CD4-positive, alpha-beta T cell treated with Interleukin-12 subunit alpha and Interleukin-12 subunit beta, for 1 hour (primary cell): ENCODE measurements at regions not wholly inside any gene's neighbourhood (a gene's known extent, or its start where the extent isn't known, plus 50 kb on each side); places are given as distances from the start of the nearest gene placed in this dataset.

ENCODE experiments used
- DNase-seq: peaks from one replicate; pipeline ENCODE4 v3.0.0-alpha.2; 2020

DNA sequence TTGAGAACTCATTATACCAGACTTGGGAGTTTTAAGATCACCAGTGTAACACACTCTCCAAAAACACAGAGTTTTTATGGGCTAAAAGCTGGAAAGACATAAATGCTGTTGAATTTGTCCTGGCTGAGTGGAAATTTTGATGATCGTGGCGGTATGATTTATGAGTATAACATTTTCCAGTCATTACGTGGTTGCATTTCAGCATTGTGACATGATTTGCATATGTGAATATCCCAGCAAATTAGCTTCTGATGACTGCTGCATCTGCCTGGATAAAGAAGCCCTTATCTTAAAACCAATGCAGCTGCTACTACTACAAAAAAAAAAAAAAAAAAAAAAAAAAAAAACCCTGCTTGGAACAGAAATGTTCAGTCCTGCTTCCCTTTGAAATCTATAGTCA is 850.9 kb downstream of the TFAP2A start:
- DNase-seq, result no peak

DNA sequence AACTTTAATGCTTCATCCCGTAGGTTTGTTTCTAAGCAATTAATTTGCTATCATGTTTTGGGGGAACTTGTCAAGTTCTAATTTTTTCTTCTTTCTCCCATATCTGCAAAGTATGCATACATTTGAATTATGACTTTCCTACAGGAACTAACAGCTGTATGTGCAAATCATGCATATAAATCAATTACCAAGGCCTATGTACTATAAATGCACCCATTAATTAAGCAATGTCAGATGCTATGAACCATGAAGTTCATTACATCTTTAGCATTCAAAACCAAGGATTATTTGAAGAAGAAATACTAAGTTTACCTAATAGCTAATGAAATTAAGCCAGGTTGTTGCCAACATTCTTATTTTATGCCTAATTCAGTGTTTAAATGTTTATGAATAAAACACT is 851.3 kb downstream of the TFAP2A start:
- no peak for DNase-seq

GRCh38 chr6:9554806-9555205 is 860.1 kb downstream of the TFAP2A start:
- DNase-seq, result no peak

GRCh38 chr6:9554323-9554722 is 860.6 kb downstream of the TFAP2A start:
- no peak for DNase-seq

GRCh38 chr6:9553002-9553401 is 861.9 kb downstream of the TFAP2A start:
- DNase-seq, result no peak

GRCh38 chr6:9543649-9544048 is 871.2 kb downstream of the TFAP2A start:
- DNase-seq, result no peak

DNA sequence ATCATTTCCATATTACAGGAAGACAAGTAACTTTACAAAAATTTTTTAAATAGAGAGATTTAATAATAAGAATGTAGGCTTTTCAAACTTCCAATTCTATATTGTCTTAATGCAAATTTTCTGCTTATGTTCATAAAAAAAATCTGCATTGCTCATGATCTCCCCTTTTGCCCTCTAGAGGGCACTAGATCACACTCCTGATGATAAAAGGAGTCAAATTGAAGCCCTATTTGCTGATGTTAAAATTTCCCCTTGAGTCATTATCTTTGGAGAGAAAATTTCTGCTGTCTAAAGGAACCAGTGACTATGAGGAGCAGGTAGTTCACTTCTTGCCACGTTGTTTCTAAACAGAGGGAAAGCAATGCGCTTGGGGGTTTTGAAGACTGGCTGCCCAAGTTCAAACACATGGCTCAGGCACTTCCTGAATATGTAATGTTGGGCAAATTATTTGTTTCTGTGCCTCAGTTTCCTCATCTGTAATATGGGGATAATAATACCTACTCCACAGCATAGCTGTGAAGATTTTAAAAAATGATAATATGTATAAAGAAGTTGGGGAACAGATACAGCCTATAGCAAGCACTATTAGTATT is 874.2 kb downstream of the TFAP2A start:
- DNase-seq, result no peak

DNA sequence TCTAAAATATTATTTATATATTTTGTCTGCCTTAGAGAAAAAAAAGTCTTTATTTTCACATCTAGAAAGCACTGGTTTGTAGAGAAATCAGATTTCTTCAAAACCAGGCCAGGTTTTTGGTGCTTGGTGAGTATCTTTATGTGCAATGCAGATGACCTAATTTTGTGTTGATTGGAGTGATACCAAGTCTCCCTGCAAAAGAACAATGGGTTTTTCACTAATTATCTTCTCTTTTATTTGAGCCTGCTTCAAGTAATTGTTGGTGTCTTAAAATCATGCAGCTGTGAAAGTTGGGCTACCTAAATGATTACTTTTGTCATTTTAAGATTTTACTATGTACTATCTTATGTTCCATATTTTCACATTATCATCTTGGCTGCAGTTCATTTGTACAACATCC is 874.7 kb downstream of the TFAP2A start:
- DNase-seq, result no peak

GRCh38 chr6:9539231-9539755 is 875.6 kb downstream of the TFAP2A start:
- DNase-seq, result no peak

DNA sequence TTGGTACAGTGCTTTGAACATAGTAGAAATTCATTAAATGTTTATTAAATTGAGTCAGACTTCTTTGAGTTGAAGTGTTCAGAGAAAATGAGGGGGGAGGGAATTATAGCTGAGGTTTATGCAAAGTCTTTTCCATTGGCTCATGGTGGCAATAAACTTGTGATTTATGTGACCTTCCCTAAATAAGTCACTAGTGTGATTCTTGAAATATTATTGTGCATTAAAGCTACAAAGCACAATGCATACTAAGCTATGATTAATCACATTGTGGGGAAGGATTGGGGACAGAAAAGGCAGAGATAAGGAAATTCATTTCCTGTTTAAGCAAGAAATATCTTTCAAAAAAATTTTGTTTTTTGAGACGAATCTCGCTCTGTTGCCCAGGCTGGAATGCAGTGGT is 877.5 kb downstream of the TFAP2A start:
- DNase-seq, result no peak

- no peak for DNase-seq
Measured at GRCh38 chr6:9535106-9535505, 879.8 kb downstream of the TFAP2A start.

- no peak for DNase-seq
Measured at GRCh38 chr6:9532621-9533557, 882.0 kb downstream of the TFAP2A start.

DNA sequence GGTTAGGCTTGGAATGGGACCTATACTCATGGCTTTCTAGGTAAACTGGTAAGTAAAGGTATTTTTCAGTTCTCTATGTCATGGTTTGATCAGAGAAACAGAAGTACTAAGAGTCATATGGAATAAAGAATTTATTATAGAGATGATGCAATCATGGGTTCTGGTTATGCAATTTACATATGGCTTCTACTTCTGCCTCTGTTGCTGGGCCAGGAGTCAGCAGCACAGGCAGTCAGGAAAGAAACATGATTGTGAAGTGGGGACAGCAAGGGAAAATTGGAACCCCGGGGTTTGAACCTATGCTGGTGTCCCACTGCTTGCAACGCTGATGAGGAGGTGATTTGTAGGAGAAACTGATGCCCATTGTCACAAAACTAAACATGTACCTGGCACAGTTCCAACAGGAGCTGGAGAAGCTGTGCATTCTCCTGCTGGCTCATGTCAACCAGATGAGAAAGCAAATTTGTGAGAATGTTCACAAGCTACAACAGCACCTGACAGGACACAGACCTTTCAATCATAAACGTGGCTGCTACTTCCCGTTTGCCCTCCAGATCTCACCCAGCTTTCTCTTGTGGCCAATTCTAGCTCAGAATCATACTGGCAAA is 887.1 kb downstream of the TFAP2A start:
- DNase-seq, result no peak

DNA sequence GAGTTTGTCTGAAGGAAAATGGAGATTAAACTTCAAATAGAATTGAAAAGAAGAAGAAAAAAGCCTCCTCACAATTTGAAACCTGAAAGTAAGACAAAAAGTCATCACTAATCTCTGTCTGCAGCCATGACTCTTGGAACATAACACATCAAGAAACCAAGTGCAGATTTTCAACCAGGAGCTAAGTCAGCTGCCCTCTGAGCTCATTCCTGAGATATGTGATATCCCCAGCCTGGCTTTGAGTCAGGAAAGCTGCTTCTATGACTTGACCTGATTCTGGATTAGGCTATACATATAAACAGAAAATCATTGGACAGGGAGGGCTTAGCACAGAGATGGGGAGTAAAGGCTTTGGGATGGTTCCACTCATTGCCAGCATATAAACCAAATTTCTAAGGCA is 891.4 kb downstream of the TFAP2A start:
- DNase-seq, result no peak

DNA sequence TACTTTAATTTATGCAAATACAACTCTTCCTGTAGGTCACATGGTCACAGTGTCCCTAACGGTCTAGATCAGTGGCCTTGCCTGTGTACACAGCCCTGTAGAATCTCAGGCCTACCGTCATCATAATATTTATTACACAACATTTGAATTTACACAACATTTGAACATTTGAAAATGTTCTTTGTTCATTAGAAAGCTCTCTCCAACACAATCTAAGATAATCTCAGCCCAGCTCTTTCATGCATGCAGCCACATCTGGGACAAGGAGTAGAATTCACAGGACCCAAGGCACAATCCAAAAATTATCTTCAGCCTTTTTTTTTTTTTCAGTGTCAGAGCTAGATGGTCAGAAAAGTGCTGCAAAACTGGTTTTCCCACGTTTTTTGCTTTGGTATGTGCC is 892.8 kb downstream of the TFAP2A start:
- no peak for DNase-seq

GRCh38 chr6:9521152-9521530 is 893.7 kb downstream of the TFAP2A start:
- no peak for DNase-seq

DNA sequence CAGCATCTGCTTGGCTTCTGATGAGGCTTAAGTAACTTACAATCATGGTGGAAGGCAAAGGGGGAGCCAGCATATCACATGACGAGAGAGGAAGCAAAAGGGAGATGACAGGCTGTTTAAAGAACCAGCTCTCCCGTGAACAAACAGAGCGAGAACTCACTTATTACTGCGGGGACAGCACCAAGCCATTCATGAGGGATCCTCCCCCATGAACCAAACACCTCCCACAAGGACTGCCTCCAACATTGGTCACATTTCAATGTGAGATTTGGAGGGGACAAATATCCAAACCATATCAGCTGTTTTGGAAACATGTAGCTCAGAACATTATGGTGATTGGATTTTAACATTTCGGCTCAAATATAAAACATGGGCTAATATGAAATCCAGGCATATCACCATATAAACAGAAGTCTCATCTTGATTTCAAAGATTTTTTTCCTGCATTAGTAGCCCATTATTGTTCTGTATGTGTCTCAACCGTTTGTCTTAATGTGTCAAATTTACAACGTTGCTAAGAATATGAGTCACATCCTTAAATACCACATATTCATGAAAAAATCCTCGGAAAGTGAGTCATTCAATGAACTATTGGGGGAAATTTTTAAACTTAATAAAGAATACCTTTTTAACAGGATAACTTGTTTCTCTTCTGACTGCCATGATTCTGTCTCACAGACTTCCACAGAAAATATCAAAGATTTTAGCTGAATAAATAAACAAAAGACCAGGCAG is 894.3 kb downstream of the TFAP2A start:
- DNase-seq, result no peak

DNA sequence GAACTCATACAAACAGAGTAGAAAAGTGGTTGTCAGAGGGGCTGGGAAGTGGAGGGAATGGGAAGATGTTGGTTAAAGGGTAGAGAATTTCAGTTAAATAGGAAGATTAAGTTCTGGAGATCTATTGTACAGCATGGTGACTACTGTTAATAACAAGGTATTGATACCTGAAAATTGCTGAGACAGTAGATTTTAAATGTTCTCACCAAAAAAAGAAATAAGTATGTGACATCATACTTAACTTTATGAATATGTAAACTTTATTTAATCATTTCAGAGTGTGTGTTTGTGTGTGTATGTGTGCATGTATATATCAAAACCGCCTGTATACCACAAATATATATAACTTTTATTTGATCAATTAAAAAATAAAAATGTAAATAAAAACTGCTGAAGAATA is 896.4 kb downstream of the TFAP2A start:
- no peak for DNase-seq

DNA sequence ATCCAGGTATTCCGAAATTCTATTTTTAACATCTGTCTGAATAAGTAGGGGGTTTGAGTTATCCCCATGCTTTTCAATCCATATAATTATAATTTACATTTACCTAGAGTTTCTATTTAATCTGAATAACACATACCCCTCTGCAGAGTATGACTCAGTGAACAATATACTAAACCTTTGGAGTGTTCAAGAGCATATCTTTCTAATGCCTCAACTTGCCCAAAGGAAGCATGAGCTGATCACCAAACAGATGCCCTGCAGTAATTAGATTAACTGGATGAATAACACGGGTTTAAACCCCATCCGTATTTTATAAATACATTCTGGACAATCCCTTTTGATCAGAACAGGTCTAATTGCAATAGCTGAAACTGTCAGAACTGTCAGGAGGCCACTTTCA is 897.1 kb downstream of the TFAP2A start:
- no peak for DNase-seq

GRCh38 chr6:9515633-9516606 is 899.0 kb downstream of the TFAP2A start:
- no peak for DNase-seq

DNA sequence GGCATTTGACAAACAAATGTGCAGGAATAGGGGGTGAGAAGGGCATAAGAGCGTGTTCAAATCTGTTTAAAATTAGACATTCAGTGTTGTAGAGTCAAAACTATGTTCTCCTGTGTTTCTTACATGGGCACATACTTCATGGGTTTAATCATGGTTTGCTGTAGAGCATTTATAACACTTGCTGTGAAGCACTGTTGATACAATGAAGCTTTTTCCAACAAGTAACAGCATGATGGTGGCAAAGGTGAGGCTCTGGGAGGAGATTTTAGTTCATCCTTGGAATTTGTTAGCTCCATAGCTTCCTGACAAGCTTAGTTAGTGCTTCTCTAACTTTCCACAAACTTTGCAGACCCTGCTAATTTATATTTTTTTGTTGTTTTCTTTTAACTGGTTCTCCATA is 900.7 kb downstream of the TFAP2A start:
- DNase-seq, result no peak

DNA sequence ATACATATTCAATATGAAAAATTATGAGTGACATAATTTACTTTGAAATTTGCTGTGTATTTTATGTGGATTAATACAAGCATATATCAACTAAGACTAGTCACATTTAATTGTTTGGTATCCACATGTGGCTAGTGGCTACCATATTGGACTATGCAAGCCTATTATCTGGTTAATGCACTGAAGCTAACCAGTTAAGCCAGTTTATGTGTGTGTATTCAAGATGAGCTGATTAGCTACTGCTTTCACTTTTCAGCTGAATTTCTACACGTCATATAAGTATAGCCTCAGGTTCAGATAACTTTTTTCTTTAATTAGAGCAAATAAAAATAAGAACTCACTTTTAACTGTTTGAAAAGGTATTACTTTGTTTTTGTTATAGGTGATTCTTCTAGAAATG is 903.7 kb downstream of the TFAP2A start:
- DNase-seq, result no peak
